Osteocyte (in vitro differentiated cells): ENCODE measurements at regions not wholly inside any gene's neighbourhood (a gene's known extent, or its start where the extent isn't known, plus 50 kb on each side); places are given as distances from the start of the nearest gene placed in this dataset.

Source experiments
- DNase-seq: peaks from one replicate; pipeline ENCODE4 v3.0.0; 2021; ENCODE audit warnings: mixed read lengths; ENCODE audit not compliant: unreplicated experiment; ENCODE audit errors: extremely low spot score
- H3K27ac Mint-ChIP-seq: one replicate; pipeline ENCODE4 v1.8.0; 2021; ENCODE audit warnings: mild to moderate bottlenecking, mixed read lengths; ENCODE audit not compliant: unreplicated experiment
- H3K27me3 Mint-ChIP-seq: one replicate; pipeline ENCODE4 v1.8.0; 2021; ENCODE audit warnings: mixed read lengths; ENCODE audit not compliant: unreplicated experiment
- H3K36me3 Mint-ChIP-seq: one replicate; pipeline ENCODE4 v1.8.0; 2021; ENCODE audit warnings: mixed read lengths; ENCODE audit not compliant: unreplicated experiment
- H3K4me1 Mint-ChIP-seq: one replicate; pipeline ENCODE4 v1.8.0; 2021; ENCODE audit warnings: mixed read lengths; ENCODE audit not compliant: unreplicated experiment
- H3K4me3 Mint-ChIP-seq: one replicate; pipeline ENCODE4 v1.8.0; 2021; ENCODE audit warnings: mild to moderate bottlenecking, moderate library complexity, mixed read lengths; ENCODE audit not compliant: unreplicated experiment
- H3K9me3 Mint-ChIP-seq: one replicate; pipeline ENCODE4 v1.8.0; 2021; ENCODE audit warnings: mixed read lengths; ENCODE audit not compliant: unreplicated experiment
- TF ChIP-seq, protein P1 (sequence below): fragments of 200-600 bp; sonication (generic); IDR thresholded peaks from 2 replicates; pipeline ENCODE4 v1.5.0; 2021; ENCODE audit warnings: antibody characterized with exemption, mild to moderate bottlenecking, moderate library complexity

DNA sequence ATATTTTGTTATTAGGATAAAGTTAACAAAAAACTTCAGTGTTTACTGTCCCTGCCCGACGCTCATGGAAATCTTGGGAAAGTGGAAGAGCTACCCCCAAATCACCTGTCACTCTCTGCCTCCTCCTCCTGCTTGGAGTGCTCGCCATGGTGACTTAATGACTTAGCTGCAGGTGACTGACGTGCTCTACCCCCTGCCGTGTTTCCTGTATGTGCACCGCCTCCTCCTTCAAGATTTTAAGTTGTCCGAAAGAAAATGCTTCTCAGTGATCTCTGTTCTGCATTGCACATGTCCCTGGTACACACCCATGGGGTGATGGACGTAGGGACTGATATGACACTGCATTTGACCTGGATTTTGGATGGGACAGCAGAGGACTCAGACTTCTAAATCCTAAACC, 338.8 kb upstream of the SHH start:
- DNase-seq: no peak
- Mint-ChIP-seq H3K36me3 (no peaks in the 10 kb centered on the region), H3K27ac (no peak overlapping the region), H3K4me3 (no peak overlapping the region), H3K27me3 (no peaks in the 10 kb centered on the region), H3K9me3 (peaks cover 29% of the 10 kb centered on the region), H3K4me1 (no peaks in the 10 kb centered on the region)
- TF ChIP-seq, protein P1, sequence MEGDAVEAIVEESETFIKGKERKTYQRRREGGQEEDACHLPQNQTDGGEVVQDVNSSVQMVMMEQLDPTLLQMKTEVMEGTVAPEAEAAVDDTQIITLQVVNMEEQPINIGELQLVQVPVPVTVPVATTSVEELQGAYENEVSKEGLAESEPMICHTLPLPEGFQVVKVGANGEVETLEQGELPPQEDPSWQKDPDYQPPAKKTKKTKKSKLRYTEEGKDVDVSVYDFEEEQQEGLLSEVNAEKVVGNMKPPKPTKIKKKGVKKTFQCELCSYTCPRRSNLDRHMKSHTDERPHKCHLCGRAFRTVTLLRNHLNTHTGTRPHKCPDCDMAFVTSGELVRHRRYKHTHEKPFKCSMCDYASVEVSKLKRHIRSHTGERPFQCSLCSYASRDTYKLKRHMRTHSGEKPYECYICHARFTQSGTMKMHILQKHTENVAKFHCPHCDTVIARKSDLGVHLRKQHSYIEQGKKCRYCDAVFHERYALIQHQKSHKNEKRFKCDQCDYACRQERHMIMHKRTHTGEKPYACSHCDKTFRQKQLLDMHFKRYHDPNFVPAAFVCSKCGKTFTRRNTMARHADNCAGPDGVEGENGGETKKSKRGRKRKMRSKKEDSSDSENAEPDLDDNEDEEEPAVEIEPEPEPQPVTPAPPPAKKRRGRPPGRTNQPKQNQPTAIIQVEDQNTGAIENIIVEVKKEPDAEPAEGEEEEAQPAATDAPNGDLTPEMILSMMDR: no peak

GRCh38 chr7:156148995-156149394, 336.7 kb upstream of the SHH start:
- Mint-ChIP-seq H3K27ac (no peak overlapping the region), H3K4me1 (no peaks in the 10 kb centered on the region), H3K4me3 (no peak overlapping the region), H3K27me3 (no peaks in the 10 kb centered on the region), H3K36me3 (no peaks in the 10 kb centered on the region), H3K9me3 (peaks cover 27% of the 10 kb centered on the region)
- no peak for DNase-seq
- TF ChIP-seq, protein P1: no peak

DNA sequence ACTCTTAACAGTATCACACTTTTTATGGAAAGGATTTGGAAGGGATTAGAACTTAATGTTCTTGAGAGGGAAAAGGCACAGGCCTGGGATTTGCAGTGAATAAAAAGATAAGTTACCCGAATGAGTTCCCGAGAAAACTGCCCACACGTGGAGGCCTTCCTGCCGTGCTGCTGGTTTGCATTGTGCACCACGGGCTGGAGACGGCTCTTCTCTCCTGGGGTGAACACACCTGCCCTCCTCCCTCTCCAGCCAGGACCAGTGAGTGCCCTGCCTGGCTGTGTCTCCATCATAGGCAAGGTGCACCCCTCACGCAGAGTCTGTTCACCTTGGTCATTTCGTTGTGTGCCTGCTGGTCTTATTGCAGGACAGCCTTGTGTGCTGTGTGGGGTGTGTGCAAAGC, 336.3 kb upstream of the SHH start:
- H3K9me3 Mint-ChIP-seq: peaks cover 25% of the 10 kb centered on the region
- no peak overlapping the region for H3K4me3 Mint-ChIP-seq
- H3K27me3 Mint-ChIP-seq: no peaks in the 10 kb centered on the region
- no peaks in the 10 kb centered on the region for H3K36me3 Mint-ChIP-seq
- no peaks in the 10 kb centered on the region for H3K4me1 Mint-ChIP-seq
- no peak for DNase-seq
- TF ChIP-seq, protein P1: no peak
- no peak overlapping the region for H3K27ac Mint-ChIP-seq

DNA sequence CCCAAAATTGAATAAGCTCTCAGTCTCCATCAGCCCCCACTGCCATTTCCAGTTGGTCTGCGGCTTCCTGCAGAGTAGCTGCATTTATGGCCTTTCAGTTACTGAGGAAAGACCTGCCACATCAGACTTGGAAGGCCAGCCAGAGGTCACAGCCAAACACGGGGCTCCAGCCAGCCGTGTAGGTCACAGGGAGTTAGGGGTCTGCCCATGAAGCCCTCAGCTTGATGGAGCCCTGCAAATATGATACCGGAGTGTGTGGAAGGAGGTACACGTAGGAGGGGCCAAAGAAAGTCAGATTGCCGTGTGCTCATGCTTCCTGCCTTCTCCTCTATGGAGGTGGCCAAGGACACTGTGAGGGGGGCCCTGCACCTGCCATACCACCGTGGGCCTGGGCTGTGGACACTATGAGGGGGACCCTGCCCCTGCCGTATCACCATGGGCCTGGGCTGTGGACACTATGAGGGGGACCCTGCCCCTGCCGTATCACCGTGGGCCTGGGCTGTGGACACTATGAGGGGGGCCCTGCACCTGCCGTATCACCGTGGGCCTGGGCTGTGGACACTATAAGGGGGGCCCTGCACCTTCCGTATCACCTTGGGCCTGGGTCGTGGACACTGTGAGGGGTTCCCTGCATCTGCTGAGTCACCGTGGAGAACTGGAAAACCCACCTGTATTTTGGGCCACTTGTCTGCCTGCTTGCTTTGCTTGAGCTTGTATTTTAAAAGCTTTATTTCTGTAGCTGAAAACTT, 335.7 kb upstream of the SHH start:
- H3K36me3 Mint-ChIP-seq: no peaks in the 10 kb centered on the region
- H3K27me3 Mint-ChIP-seq: no peaks in the 10 kb centered on the region
- no peak for DNase-seq
- no peak overlapping the region for H3K4me3 Mint-ChIP-seq
- TF ChIP-seq, protein P1: no peak
- no peak overlapping the region for H3K27ac Mint-ChIP-seq
- H3K4me1 Mint-ChIP-seq: no peaks in the 10 kb centered on the region
- peaks cover 22% of the 10 kb centered on the region for H3K9me3 Mint-ChIP-seq

GRCh38 chr7:156147104-156147503, 334.8 kb upstream of the SHH start:
- TF ChIP-seq, protein P1: no peak
- Mint-ChIP-seq H3K36me3 (no peaks in the 10 kb centered on the region), H3K4me3 (no peak overlapping the region), H3K9me3 (peaks cover 18% of the 10 kb centered on the region), H3K27me3 (no peaks in the 10 kb centered on the region), H3K27ac (no peak overlapping the region), H3K4me1 (no peaks in the 10 kb centered on the region)
- DNase-seq: no peak
